Hypothalamus (tissue), 51 donors: ENCODE measurements at regions not wholly inside any gene's neighbourhood (a gene's known extent, or its start where the extent isn't known, plus 50 kb on each side); places are given as distances from the start of the nearest gene placed in this dataset.
A peak's percentile ranks its signal among the peaks of the same experiment; 100 is the strongest.

ENCODE experiments used
- DNase-seq, 51 donors: peaks; one replicate each; lab custom pipeline; 2025; lab: John Stamatoyannopoulos, UW

DNA sequence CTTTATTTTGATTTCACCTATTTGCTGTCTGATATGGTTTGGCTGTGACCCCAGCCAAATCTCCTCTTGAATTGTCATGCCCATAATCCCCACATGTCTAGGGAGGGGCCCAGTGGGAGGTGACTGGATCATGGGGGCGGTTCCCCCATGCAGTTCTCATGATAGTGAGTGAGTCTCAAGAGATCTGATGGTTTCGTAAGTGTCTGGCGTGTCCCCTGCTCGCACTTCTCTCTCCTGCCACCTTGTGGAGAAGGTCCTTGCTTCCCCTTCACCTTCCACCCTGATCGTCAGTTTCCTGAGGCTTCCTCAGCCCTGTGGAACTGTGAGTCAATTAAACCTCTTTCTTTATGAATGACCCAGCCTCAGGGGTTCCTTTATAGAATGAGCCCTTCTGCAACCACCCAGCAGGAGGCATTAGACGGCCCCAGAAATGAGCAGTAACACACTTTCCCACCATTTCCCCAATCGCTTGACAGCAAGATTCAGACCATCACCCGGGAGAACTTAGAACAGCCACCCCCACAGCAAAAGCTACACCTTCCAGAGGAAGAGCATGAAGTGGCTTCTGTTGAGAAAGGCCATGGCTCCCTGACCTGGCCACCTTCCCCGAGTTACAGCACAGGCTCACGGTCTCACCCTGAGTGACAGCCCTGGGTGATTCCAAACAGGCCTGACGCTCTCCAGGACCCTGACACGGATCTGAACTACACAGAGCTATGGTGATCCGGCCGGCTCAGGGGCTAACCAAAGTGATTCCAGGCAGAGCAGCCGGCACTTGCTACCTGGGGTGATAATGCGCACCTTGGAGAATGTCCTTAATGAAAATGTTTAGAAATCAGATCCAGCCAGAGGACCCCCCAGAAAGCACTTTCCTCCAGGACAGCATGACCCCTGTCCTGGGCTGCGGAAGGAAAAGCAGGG lies 131.2 kb upstream of the CDH4 start:
- DNase-seq = peak in 5 of 51 donors; percentile 1 to 33 (median 9)

GRCh38 chr20:61121661-61122060 lies 130.4 kb upstream of the CDH4 start:
- no peak for DNase-seq

DNA sequence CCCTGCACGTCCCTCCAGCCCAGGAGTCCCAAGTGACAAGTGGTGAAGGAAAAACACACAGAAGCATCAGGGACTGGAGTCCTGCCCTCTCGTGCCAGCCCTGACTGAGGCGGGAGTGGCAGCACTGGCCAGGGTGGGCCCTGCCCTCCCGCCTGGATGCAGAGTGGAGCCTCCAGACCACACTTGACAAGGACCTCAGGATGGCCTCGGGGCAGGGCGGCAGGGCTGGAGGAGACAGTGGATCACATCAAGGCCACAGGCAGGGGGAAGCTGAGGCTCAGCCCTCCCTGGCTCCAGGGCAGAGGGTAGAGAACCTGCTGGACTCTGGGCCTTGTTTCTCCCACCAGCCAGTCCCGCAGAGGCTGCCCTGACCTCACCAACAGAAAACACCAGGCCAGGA lies 128.8 kb upstream of the CDH4 start:
- DNase-seq = no peak

- DNase-seq = no peak
Measured at GRCh38 chr20:61123751-61124368, 128.2 kb upstream of the CDH4 start.

GRCh38 chr20:61125076-61125475 lies 127.0 kb upstream of the CDH4 start:
- DNase-seq = no peak

DNA sequence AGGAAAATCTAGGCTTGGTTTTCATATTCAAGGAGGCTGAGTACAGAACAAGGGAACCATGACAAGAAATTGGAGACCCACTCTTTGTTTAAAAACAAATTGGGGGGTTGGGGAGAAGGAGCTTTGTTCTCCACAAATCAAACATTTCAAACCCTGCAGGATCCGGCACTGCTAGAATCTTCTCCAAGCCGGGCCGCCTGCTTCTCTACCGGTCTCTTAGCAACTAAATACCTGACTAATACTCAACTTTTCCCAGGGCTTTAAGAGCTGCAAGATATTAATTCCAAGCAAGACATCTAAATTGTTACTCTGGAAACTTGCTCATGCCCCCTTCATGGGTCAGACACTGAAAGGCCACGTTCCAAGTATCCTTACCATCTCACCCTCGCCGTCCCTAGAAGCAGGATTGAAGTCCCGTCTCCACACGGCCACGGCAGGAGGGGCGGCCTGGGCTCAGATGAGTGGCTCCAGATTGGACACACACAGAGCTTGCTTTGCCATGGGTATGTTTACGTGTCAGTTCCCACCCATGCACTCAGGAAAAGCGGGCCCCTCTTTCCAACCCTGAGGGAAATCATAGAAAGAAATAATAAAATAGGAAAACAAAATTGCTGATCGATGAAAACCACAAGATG lies 126.4 kb upstream of the CDH4 start:
- peak in 5 of 51 donors; percentile 3 to 33 (median 11) for DNase-seq

GRCh38 chr20:61126369-61127195 lies 125.5 kb upstream of the CDH4 start:
- no peak for DNase-seq

- DNase-seq = no peak
Measured at GRCh38 chr20:61127311-61128039, 124.6 kb upstream of the CDH4 start.

- DNase-seq = no peak
Measured at GRCh38 chr20:61128701-61129269, 123.3 kb upstream of the CDH4 start.

GRCh38 chr20:61129311-61129710 lies 122.8 kb upstream of the CDH4 start:
- DNase-seq = no peak

DNA sequence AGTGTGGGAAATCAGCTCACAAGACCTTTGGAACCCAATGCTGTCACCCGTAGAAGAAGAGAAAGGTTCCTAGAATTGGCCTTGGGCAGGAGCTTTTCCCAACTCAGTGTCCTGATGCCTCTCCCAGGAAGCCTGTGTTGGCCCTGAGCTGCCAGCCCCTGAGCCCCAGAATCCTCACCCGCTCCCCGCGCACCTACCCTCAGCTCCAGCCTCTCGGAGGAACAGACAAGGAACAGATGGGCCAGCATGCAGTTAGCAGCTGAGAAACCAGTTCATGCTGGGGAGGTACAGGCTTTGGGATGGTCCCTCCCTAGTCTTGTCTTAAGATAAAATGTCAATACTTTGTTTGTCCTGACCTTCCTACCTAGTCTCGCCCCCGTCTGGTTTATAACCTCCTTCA lies 121.9 kb upstream of the CDH4 start:
- no peak for DNase-seq

GRCh38 chr20:61131944-61132343 lies 120.1 kb upstream of the CDH4 start:
- DNase-seq = no peak

DNA sequence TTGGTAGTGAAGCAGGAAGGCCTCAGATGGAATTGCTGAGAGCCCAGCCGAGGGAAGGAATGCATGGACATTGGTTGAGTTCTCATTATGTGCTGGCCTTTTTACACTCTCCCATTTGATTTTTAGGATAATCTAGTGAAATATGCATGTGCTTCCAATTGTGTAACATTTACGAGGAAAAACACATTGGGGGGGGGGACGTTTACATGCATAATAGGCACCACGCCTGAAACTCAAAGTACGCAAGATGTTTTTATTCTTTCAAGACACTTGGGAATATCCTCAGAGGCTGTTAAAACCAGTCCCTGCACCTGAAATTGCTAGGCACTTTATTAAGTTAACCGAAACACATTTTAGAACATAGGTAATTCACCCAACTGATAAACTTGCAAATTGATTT lies 118.5 kb upstream of the CDH4 start:
- no peak for DNase-seq

GRCh38 chr20:61134296-61135030 lies 117.6 kb upstream of the CDH4 start:
- DNase-seq = no peak

- no peak for DNase-seq
Measured at GRCh38 chr20:61135266-61135665, 116.8 kb upstream of the CDH4 start.

DNA sequence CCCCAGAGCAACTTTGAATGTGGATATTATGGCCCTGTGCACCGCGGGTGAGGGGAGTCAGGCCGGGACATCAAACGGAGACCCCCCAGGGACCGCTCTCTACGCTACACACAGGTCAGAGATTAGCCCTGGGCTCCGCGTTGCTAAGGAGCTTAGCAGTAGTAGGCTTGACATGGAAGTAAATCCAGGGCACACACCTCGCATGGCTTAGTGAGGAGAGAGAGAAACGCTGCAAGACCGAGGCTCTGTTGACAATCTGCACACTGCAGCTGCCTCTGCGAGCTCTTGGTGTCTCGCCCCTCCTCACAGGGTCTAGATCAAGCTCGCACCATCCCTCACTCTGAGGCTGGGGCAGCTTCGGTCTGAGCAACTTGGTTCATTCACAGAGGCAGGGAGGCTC lies 116.1 kb upstream of the CDH4 start:
- no peak for DNase-seq

DNA sequence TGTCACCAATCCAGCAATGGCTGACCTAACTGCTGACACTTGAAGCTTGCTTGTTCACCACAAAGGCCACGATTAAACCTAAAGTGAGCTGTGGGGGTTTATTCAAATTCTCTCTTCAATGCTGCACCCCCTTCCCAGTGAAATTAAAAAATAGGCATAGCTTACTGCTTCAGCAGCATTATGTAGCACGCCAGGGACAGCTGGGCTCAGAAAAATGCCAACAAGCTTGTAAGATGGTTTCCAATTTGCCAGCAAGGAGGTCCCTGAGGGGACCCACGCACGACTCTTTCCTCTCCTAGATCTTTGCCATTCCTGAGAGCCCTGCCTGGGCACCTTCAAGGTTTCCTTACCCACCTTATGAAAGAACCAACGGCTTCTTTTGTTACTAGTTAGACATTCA lies 113.5 kb upstream of the CDH4 start:
- no peak for DNase-seq

- DNase-seq = no peak
Measured at GRCh38 chr20:61139031-61139430, 113.0 kb upstream of the CDH4 start.

- no peak for DNase-seq
Measured at GRCh38 chr20:61140576-61140975, 111.5 kb upstream of the CDH4 start.
